ENCODE measurements at regions not wholly inside any gene's neighbourhood (a gene's known extent, or its start where the extent isn't known, plus 50 kb on each side); places are given as distances from the start of the nearest gene placed in this dataset.

DNA sequence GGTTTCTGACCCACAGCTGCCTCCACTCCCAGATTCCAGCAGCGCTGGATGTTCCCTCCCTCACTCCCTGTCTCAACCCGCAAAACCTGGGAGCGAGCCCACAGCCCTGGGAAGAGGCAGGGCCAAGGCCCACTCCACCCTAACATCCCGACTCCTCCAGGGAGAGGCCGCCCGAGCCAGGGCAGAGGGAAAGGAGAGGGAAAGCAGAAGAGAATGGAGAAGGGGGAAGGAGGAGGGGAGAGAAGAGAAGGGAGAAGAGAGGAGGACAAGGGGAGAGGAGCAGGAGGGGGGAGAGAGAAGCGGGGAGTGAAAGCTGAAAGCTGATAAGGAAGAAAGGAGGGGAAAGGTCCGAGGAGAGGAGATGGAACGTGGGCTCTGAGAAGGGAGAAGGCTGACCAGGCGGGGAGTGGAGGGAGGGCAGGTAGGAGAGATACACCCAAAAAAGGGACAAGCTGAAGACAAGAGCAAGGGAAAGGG, 120.2 kb upstream of the PJA1 start:
- Histone ChIP-seq H3K4me3 (ENCODE audit: low read length) (no peak overlapping the region), H3K9me3 (ENCODE audit: low read length) (no peaks in the 10 kb centered on the region), H3K36me3 (ENCODE audit: insufficient read depth, low read length) (no peaks in the 10 kb centered on the region), H3K9ac (ENCODE audit: low read length) (no peak overlapping the region), H2AFZ (ENCODE audit: low read length) (no peak overlapping the region), H3K4me1 (ENCODE audit: low read length) (no peaks in the 10 kb centered on the region), H3K4me2 (ENCODE audit: low read depth, low read length, poor library complexity, severe bottlenecking) (no peak overlapping the region), H3K27me3 (ENCODE audit: low read length) (no peaks in the 10 kb centered on the region), H3K27ac (ENCODE audit: low read length) (no peak overlapping the region), H4K20me1 (ENCODE audit: insufficient read depth, low read depth, low read length) (no peaks in the 10 kb centered on the region), H3K79me2 (ENCODE audit: low read length) (no peaks in the 10 kb centered on the region), H3K9me2 (replicated peaks; ENCODE audit: insufficient read depth, low read length) (no peaks in the 10 kb centered on the region)
- DNase-seq = no peak

GRCh38 chrX:69284491-69284890, 119.2 kb upstream of the PJA1 start:
- Histone ChIP-seq H3K4me3 (ENCODE audit: low read length) (no peak overlapping the region), H2AFZ (ENCODE audit: low read length) (no peak overlapping the region), H3K9ac (ENCODE audit: low read length) (no peak overlapping the region), H3K9me2 (replicated peaks; ENCODE audit: insufficient read depth, low read length) (no peaks in the 10 kb centered on the region), H4K20me1 (ENCODE audit: insufficient read depth, low read depth, low read length) (no peaks in the 10 kb centered on the region), H3K4me1 (ENCODE audit: low read length) (no peaks in the 10 kb centered on the region), H3K9me3 (ENCODE audit: low read length) (no peaks in the 10 kb centered on the region), H3K79me2 (ENCODE audit: low read length) (no peaks in the 10 kb centered on the region), H3K27ac (ENCODE audit: low read length) (no peak overlapping the region), H3K4me2 (ENCODE audit: low read depth, low read length, poor library complexity, severe bottlenecking) (no peak overlapping the region), H3K27me3 (ENCODE audit: low read length) (no peaks in the 10 kb centered on the region), H3K36me3 (ENCODE audit: insufficient read depth, low read length) (no peaks in the 10 kb centered on the region)
- no peak for DNase-seq

DNA sequence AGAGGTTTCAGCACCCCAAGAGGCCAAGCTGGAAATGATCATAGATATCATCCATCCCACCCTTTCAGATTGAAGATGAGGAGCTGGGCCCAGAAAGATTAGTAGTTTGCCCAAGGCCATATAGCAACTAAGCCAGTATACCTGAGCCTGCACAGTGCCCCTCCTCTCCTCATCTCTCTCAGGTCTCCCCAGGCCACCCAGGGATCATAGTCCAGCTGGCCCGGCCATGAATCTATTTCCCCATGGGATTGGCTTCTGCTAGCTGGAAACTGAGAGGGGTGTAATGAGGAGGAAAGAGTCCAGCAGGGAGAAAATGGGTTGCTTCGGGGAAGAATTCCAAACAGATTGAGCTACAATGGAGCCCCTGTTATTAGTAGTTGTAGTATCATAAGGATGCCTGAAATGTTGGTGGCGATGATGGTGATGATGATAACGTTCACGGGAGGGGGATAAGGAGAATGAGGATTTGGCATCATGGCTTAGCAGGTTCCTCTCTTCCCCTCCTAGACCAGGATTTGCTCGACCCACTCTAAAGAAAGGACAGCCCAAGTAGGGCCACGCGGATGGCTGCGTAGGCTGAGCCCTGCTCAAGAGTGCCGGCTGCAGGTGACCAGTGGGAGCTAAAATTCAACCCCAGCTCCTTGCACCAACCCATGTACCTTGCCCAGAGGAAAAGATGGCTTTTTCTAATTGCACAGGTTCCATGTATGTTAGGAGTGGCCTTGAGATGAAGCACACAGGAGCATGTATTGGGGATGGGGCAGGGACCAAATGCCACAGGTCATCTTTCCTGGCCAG, 117.8 kb upstream of the PJA1 start:
- no peaks in the 10 kb centered on the region for H4K20me1 ChIP-seq (ENCODE audit: insufficient read depth, low read depth, low read length)
- H3K4me2 ChIP-seq (ENCODE audit: low read depth, low read length, poor library complexity, severe bottlenecking) = no peak overlapping the region
- no peaks in the 10 kb centered on the region for H3K4me1 ChIP-seq (ENCODE audit: low read length)
- no peaks in the 10 kb centered on the region for H3K36me3 ChIP-seq (ENCODE audit: insufficient read depth, low read length)
- H3K9me2 ChIP-seq (replicated peaks; ENCODE audit: insufficient read depth, low read length) = no peaks in the 10 kb centered on the region
- H2AFZ ChIP-seq (ENCODE audit: low read length) = no peak overlapping the region
- no peaks in the 10 kb centered on the region for H3K27me3 ChIP-seq (ENCODE audit: low read length)
- no peak overlapping the region for H3K4me3 ChIP-seq (ENCODE audit: low read length)
- H3K79me2 ChIP-seq (ENCODE audit: low read length) = no peaks in the 10 kb centered on the region
- H3K27ac ChIP-seq (ENCODE audit: low read length) = no peak overlapping the region
- DNase-seq = no peak
- no peak overlapping the region for H3K9ac ChIP-seq (ENCODE audit: low read length)
- no peaks in the 10 kb centered on the region for H3K9me3 ChIP-seq (ENCODE audit: low read length)

- H3K4me2 ChIP-seq (ENCODE audit: low read depth, low read length, poor library complexity, severe bottlenecking) = no peak overlapping the region
These were observed 115.7 kb upstream of the PJA1 start for GRCh38 chrX:69280933-69281332.

DNA sequence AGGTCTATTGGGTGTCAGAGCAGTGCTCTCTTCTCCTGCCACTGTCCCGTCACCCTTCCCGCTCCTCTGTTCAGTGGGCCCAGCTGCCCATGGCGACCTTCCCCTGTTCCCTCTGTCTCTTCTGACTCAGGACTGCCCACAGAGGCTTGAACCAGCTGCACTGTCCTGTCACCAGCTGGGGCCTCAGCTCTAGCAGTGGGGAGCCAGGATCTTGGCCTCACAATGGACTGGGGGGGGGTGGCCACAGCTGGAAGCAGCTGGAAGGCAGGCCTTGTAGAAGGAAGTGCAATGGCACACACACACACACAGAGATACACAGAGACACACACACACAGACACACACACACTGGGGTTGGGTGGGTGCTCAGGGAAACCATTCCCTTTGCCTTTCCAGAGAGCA, 114.0 kb upstream of the PJA1 start:
- Histone ChIP-seq H3K9me2 (replicated peaks; ENCODE audit: insufficient read depth, low read length) (no peaks in the 10 kb centered on the region), H3K9ac (ENCODE audit: low read length) (no peak overlapping the region), H2AFZ (ENCODE audit: low read length) (no peak overlapping the region), H3K9me3 (ENCODE audit: low read length) (no peaks in the 10 kb centered on the region), H4K20me1 (ENCODE audit: insufficient read depth, low read depth, low read length) (no peaks in the 10 kb centered on the region), H3K36me3 (ENCODE audit: insufficient read depth, low read length) (no peaks in the 10 kb centered on the region), H3K27ac (ENCODE audit: low read length) (no peak overlapping the region), H3K4me1 (ENCODE audit: low read length) (no peaks in the 10 kb centered on the region), H3K4me3 (ENCODE audit: low read length) (no peak overlapping the region), H3K79me2 (ENCODE audit: low read length) (no peaks in the 10 kb centered on the region), H3K4me2 (ENCODE audit: low read depth, low read length, poor library complexity, severe bottlenecking) (no peak overlapping the region), H3K27me3 (ENCODE audit: low read length) (no peaks in the 10 kb centered on the region)
- no peak for DNase-seq

More at GRCh38 chrX:69280933-69281332, 115.7 kb upstream of the PJA1 start:
- no peak overlapping the region for H3K4me3 ChIP-seq (ENCODE audit: low read length)
- H3K36me3 ChIP-seq (ENCODE audit: insufficient read depth, low read length) = no peaks in the 10 kb centered on the region
- no peaks in the 10 kb centered on the region for H3K9me2 ChIP-seq (replicated peaks; ENCODE audit: insufficient read depth, low read length)
- H3K4me1 ChIP-seq (ENCODE audit: low read length) = no peaks in the 10 kb centered on the region
- H2AFZ ChIP-seq (ENCODE audit: low read length) = no peak overlapping the region
- no peaks in the 10 kb centered on the region for H4K20me1 ChIP-seq (ENCODE audit: insufficient read depth, low read depth, low read length)
- H3K27me3 ChIP-seq (ENCODE audit: low read length) = no peaks in the 10 kb centered on the region
- no peaks in the 10 kb centered on the region for H3K79me2 ChIP-seq (ENCODE audit: low read length)
- DNase-seq = no peak
- H3K9me3 ChIP-seq (ENCODE audit: low read length) = no peaks in the 10 kb centered on the region
- no peak overlapping the region for H3K27ac ChIP-seq (ENCODE audit: low read length)
- no peak overlapping the region for H3K9ac ChIP-seq (ENCODE audit: low read length)

GRCh38 chrX:69278031-69278687, 112.9 kb upstream of the PJA1 start:
- no peak overlapping the region for H3K4me2 ChIP-seq (ENCODE audit: low read depth, low read length, poor library complexity, severe bottlenecking)
- no peaks in the 10 kb centered on the region for H4K20me1 ChIP-seq (ENCODE audit: insufficient read depth, low read depth, low read length)
- no peaks in the 10 kb centered on the region for H3K9me3 ChIP-seq (ENCODE audit: low read length)
- no peaks in the 10 kb centered on the region for H3K36me3 ChIP-seq (ENCODE audit: insufficient read depth, low read length)
- H2AFZ ChIP-seq (ENCODE audit: low read length) = no peak overlapping the region
- H3K27me3 ChIP-seq (ENCODE audit: low read length) = no peaks in the 10 kb centered on the region
- no peak overlapping the region for H3K4me3 ChIP-seq (ENCODE audit: low read length)
- no peaks in the 10 kb centered on the region for H3K4me1 ChIP-seq (ENCODE audit: low read length)
- H3K9ac ChIP-seq (ENCODE audit: low read length) = no peak overlapping the region
- no peak overlapping the region for H3K27ac ChIP-seq (ENCODE audit: low read length)
- no peak for DNase-seq
- no peaks in the 10 kb centered on the region for H3K9me2 ChIP-seq (replicated peaks; ENCODE audit: insufficient read depth, low read length)
- no peaks in the 10 kb centered on the region for H3K79me2 ChIP-seq (ENCODE audit: low read length)

DNA sequence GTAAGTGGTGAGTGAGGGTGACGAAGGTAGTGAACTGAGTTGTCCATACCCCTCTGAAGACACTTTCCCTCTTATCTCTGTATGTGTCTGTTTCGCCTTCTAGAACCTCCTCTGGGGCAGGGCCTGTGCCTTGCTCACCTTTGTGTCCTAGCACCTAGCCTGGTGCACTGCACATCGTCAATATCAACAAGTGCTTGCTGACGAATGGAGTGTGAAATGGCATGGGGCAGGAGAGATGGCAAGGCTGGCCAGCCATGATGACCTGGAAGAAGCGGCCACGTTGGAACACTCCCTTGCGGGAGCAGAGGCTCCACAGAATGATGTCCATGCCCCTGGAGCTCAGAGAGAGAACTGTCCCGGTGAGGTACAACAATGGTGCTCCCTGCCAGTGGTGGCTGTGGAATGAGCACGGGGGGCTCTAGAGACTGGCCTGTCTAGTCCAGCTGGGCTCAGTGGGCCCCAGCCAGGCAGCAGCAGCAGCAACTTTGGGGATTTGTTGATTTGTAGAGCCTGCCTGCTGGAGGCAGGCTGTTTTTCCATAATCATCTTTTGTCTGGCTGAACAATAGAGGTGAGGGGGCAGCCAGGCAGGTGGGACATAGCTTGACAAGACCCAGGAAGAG, 112.2 kb upstream of the PJA1 start:
- Histone ChIP-seq H3K4me3 (ENCODE audit: low read length) (no peak overlapping the region), H3K9me3 (ENCODE audit: low read length) (no peaks in the 10 kb centered on the region), H3K4me2 (ENCODE audit: low read depth, low read length, poor library complexity, severe bottlenecking) (no peak overlapping the region), H3K36me3 (ENCODE audit: insufficient read depth, low read length) (no peaks in the 10 kb centered on the region), H2AFZ (ENCODE audit: low read length) (no peak overlapping the region), H3K4me1 (ENCODE audit: low read length) (no peaks in the 10 kb centered on the region), H3K27me3 (ENCODE audit: low read length) (no peaks in the 10 kb centered on the region), H3K79me2 (ENCODE audit: low read length) (no peaks in the 10 kb centered on the region), H3K27ac (ENCODE audit: low read length) (no peak overlapping the region), H4K20me1 (ENCODE audit: insufficient read depth, low read depth, low read length) (no peaks in the 10 kb centered on the region), H3K9ac (ENCODE audit: low read length) (no peak overlapping the region), H3K9me2 (replicated peaks; ENCODE audit: insufficient read depth, low read length) (no peaks in the 10 kb centered on the region)
- DNase-seq = no peak

DNA sequence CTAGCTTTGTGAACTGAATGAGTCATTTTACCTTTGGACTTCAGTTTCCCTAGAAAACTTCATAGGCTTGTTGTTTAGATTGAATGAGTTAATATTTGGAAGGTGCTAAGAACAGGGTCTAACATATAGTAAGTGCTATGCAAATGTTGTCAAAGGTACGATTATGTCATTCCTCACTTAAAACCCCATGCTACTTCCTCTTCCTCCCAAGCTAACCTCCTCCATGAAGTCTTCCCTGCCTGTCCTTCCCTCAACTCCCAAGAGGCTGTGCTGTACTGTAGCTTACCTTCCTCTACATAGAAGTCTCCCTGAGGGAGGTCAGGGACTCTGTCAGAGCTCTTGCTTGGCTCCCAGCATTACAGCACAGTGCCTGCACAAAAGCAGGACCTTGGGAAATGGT, 103.4 kb upstream of the PJA1 start:
- H3K27me3 ChIP-seq (ENCODE audit: low read length) = no peaks in the 10 kb centered on the region
- no peak for DNase-seq
- no peaks in the 10 kb centered on the region for H4K20me1 ChIP-seq (ENCODE audit: insufficient read depth, low read depth, low read length)
- no peak overlapping the region for H3K9ac ChIP-seq (ENCODE audit: low read length)
- H3K9me3 ChIP-seq (ENCODE audit: low read length) = no peaks in the 10 kb centered on the region
- peaks cover 6% of the 10 kb centered on the region; the same call in 1 of the 2 replicates for H3K4me1 ChIP-seq (ENCODE audit: low read length)
- H3K9me2 ChIP-seq (replicated peaks; ENCODE audit: insufficient read depth, low read length) = no peaks in the 10 kb centered on the region
- no peak overlapping the region for H3K27ac ChIP-seq (ENCODE audit: low read length)
- no peak overlapping the region for H3K4me3 ChIP-seq (ENCODE audit: low read length)
- H3K4me2 ChIP-seq (ENCODE audit: low read depth, low read length, poor library complexity, severe bottlenecking) = no peak overlapping the region
- H2AFZ ChIP-seq (ENCODE audit: low read length) = no peak overlapping the region
- H3K36me3 ChIP-seq (ENCODE audit: insufficient read depth, low read length) = no peaks in the 10 kb centered on the region
- H3K79me2 ChIP-seq (ENCODE audit: low read length) = no peaks in the 10 kb centered on the region
